GM19452 (cell line): ENCODE measurements at regions not wholly inside any gene's neighbourhood (a gene's known extent, or its start where the extent isn't known, plus 50 kb on each side); places are given as distances from the start of the nearest gene placed in this dataset.

Experiments used
- ATAC-seq: cut with Tn5 transposase; IDR thresholded peaks from one replicate; pipeline ENCODE4 v1.9.1; 2021; ENCODE audit not compliant: unreplicated experiment

GRCh38 chr2:121005453-121005852, 269.8 kb downstream of the GLI2 start:
- ATAC-seq, result no peak

GRCh38 chr2:121006743-121007489, 271.2 kb downstream of the GLI2 start:
- ATAC-seq, result no peak

- ATAC-seq, result no peak
These were observed 271.8 kb downstream of the GLI2 start for GRCh38 chr2:121007490-121007853.

- ATAC-seq, result no peak
These were observed 273.3 kb downstream of the GLI2 start for GRCh38 chr2:121008975-121009374.

GRCh38 chr2:121010998-121011397, 274.0 kb downstream of the TFCP2L1 start:
- ATAC-seq, result no peak

GRCh38 chr2:121014876-121015275, 270.1 kb downstream of the TFCP2L1 start:
- ATAC-seq, result no peak

GRCh38 chr2:121015971-121016485, 269.0 kb downstream of the TFCP2L1 start:
- no peak for ATAC-seq

- no peak for ATAC-seq
These were observed 267.6 kb downstream of the TFCP2L1 start for GRCh38 chr2:121017396-121017795.

GRCh38 chr2:121018136-121019061, 266.6 kb downstream of the TFCP2L1 start:
- no peak for ATAC-seq

GRCh38 chr2:121019071-121019470, 265.9 kb downstream of the TFCP2L1 start:
- ATAC-seq, result no peak

- no peak for ATAC-seq
These were observed 265.2 kb downstream of the TFCP2L1 start for GRCh38 chr2:121019756-121020155.

GRCh38 chr2:121021685-121022084, 263.3 kb downstream of the TFCP2L1 start:
- no peak for ATAC-seq

GRCh38 chr2:121028577-121028976, 256.4 kb downstream of the TFCP2L1 start:
- no peak for ATAC-seq

- ATAC-seq, result no peak
These were observed 254.5 kb downstream of the TFCP2L1 start for GRCh38 chr2:121030523-121030922.

- no peak for ATAC-seq
These were observed 253.2 kb downstream of the TFCP2L1 start for GRCh38 chr2:121031568-121032340.

GRCh38 chr2:121033461-121033996, 251.5 kb downstream of the TFCP2L1 start:
- no peak for ATAC-seq

GRCh38 chr2:121034551-121034950, 250.5 kb downstream of the TFCP2L1 start:
- ATAC-seq, result no peak

GRCh38 chr2:121036226-121036692, 248.7 kb downstream of the TFCP2L1 start:
- no peak for ATAC-seq

- no peak for ATAC-seq
These were observed 247.5 kb downstream of the TFCP2L1 start for GRCh38 chr2:121037480-121037879.

- no peak for ATAC-seq
These were observed 247.0 kb downstream of the TFCP2L1 start for GRCh38 chr2:121038031-121038430.

- no peak for ATAC-seq
These were observed 246.6 kb downstream of the TFCP2L1 start for GRCh38 chr2:121038431-121038830.
